ENCODE measurements at regions not wholly inside any gene's neighbourhood (a gene's known extent, or its start where the extent isn't known, plus 50 kb on each side); places are given as distances from the start of the nearest gene placed in this dataset.

GRCh38 chr18:33987206-33987605 is 237.5 kb downstream of the NOL4 start:
- no peaks in the 10 kb centered on the region for H4K20me1 ChIP-seq (ENCODE audit: insufficient read depth, low read length)
- H3K27ac ChIP-seq (ENCODE audit: low read length): no peak overlapping the region
- H3K36me3 ChIP-seq (replicated peaks; ENCODE audit: low read depth, low read length): no peaks in the 10 kb centered on the region
- H3K27me3 ChIP-seq (ENCODE audit: low read depth, low read length): no peaks in the 10 kb centered on the region
- TF ChIP-seq, protein P1, sequence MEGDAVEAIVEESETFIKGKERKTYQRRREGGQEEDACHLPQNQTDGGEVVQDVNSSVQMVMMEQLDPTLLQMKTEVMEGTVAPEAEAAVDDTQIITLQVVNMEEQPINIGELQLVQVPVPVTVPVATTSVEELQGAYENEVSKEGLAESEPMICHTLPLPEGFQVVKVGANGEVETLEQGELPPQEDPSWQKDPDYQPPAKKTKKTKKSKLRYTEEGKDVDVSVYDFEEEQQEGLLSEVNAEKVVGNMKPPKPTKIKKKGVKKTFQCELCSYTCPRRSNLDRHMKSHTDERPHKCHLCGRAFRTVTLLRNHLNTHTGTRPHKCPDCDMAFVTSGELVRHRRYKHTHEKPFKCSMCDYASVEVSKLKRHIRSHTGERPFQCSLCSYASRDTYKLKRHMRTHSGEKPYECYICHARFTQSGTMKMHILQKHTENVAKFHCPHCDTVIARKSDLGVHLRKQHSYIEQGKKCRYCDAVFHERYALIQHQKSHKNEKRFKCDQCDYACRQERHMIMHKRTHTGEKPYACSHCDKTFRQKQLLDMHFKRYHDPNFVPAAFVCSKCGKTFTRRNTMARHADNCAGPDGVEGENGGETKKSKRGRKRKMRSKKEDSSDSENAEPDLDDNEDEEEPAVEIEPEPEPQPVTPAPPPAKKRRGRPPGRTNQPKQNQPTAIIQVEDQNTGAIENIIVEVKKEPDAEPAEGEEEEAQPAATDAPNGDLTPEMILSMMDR (IDR thresholded peaks at IDR 0.05; ENCODE audit: low read depth, low read length): no peak
- no peak for TF ChIP-seq EZH2phosphoT487 (IDR thresholded peaks at IDR 0.05; ENCODE audit: low read depth)
- H3K4me1 ChIP-seq (ENCODE audit: low read length): no peaks in the 10 kb centered on the region
- no peak overlapping the region for H3K9ac ChIP-seq (ENCODE audit: low read length)
- H3K4me2 ChIP-seq (ENCODE audit: low read length): no peak overlapping the region
- H3K4me3 ChIP-seq (ENCODE audit: low read length): no peak overlapping the region
- no peak overlapping the region for H2AFZ ChIP-seq (ENCODE audit: low read depth, low read length)
- no peaks in the 10 kb centered on the region for H3K9me3 ChIP-seq (ENCODE audit: insufficient read depth, low read length)
- no peaks in the 10 kb centered on the region for H3K79me2 ChIP-seq (ENCODE audit: low read length)

GRCh38 chr18:33983126-33983525 is 241.6 kb downstream of the NOL4 start:
- Histone ChIP-seq H3K36me3 (replicated peaks; ENCODE audit: low read depth, low read length) (no peaks in the 10 kb centered on the region), H2AFZ (ENCODE audit: low read depth, low read length) (no peak overlapping the region), H4K20me1 (ENCODE audit: insufficient read depth, low read length) (no peaks in the 10 kb centered on the region), H3K27ac (ENCODE audit: low read length) (no peak overlapping the region), H3K9me3 (ENCODE audit: insufficient read depth, low read length) (no peaks in the 10 kb centered on the region), H3K4me2 (ENCODE audit: low read length) (no peak overlapping the region), H3K4me3 (ENCODE audit: low read length) (no peak overlapping the region), H3K79me2 (ENCODE audit: low read length) (no peaks in the 10 kb centered on the region), H3K27me3 (ENCODE audit: low read depth, low read length) (no peaks in the 10 kb centered on the region), H3K4me1 (ENCODE audit: low read length) (no peaks in the 10 kb centered on the region), H3K9ac (ENCODE audit: low read length) (no peak overlapping the region)
- TF ChIP-seq EZH2phosphoT487 (IDR thresholded peaks at IDR 0.05; ENCODE audit: low read depth): no peak
- TF ChIP-seq, protein P1 (IDR thresholded peaks at IDR 0.05; ENCODE audit: low read depth, low read length): no peak

GRCh38 chr18:33960417-33960816 is 264.3 kb downstream of the NOL4 start:
- H3K27me3 ChIP-seq (ENCODE audit: low read depth, low read length): no peaks in the 10 kb centered on the region
- H3K9ac ChIP-seq (ENCODE audit: low read length): no peak overlapping the region
- H2AFZ ChIP-seq (ENCODE audit: low read depth, low read length): no peak overlapping the region
- H3K4me1 ChIP-seq (ENCODE audit: low read length): no peaks in the 10 kb centered on the region
- TF ChIP-seq EZH2phosphoT487 (IDR thresholded peaks at IDR 0.05; ENCODE audit: low read depth): no peak
- TF ChIP-seq, protein P1 (IDR thresholded peaks at IDR 0.05; ENCODE audit: low read depth, low read length): no peak
- H3K4me3 ChIP-seq (ENCODE audit: low read length): no peak overlapping the region
- no peaks in the 10 kb centered on the region for H3K79me2 ChIP-seq (ENCODE audit: low read length)
- H3K9me3 ChIP-seq (ENCODE audit: insufficient read depth, low read length): no peaks in the 10 kb centered on the region
- no peak overlapping the region for H3K27ac ChIP-seq (ENCODE audit: low read length)
- H3K36me3 ChIP-seq (replicated peaks; ENCODE audit: low read depth, low read length): no peaks in the 10 kb centered on the region
- H4K20me1 ChIP-seq (ENCODE audit: insufficient read depth, low read length): no peaks in the 10 kb centered on the region
- H3K4me2 ChIP-seq (ENCODE audit: low read length): no peak overlapping the region

- no peak for TF ChIP-seq EZH2phosphoT487 (IDR thresholded peaks at IDR 0.05; ENCODE audit: low read depth)
- TF ChIP-seq, protein P1 (IDR thresholded peaks at IDR 0.05; ENCODE audit: low read depth, low read length): no peak
- Histone ChIP-seq H3K4me1 (ENCODE audit: low read length) (no peaks in the 10 kb centered on the region), H3K79me2 (ENCODE audit: low read length) (no peaks in the 10 kb centered on the region)
Measured at GRCh38 chr18:33959609-33960008, 265.1 kb downstream of the NOL4 start.

More at GRCh38 chr18:33959609-33960008, 265.1 kb downstream of the NOL4 start:
- Histone ChIP-seq H3K27me3 (ENCODE audit: low read depth, low read length) (no peaks in the 10 kb centered on the region), H3K4me2 (ENCODE audit: low read length) (no peak overlapping the region), H3K36me3 (replicated peaks; ENCODE audit: low read depth, low read length) (no peaks in the 10 kb centered on the region), H3K27ac (ENCODE audit: low read length) (no peak overlapping the region), H3K9ac (ENCODE audit: low read length) (no peak overlapping the region), H2AFZ (ENCODE audit: low read depth, low read length) (no peak overlapping the region), H3K4me3 (ENCODE audit: low read length) (no peak overlapping the region), H4K20me1 (ENCODE audit: insufficient read depth, low read length) (no peaks in the 10 kb centered on the region), H3K9me3 (ENCODE audit: insufficient read depth, low read length) (no peaks in the 10 kb centered on the region)

Measured in OCI-LY3 (cell line).